Neural crest cell (in vitro differentiated cells): ENCODE measurements at regions not wholly inside any gene's neighbourhood (a gene's known extent, or its start where the extent isn't known, plus 50 kb on each side); places are given as distances from the start of the nearest gene placed in this dataset.

Source experiments
- DNase-seq: peaks from one replicate; pipeline ENCODE4 v3.0.0; 2021; ENCODE audit warnings: low read depth, mixed read lengths, low spot score
- H3K27ac Mint-ChIP-seq: one replicate; pipeline ENCODE4 v1.8.0; 2021; ENCODE audit warnings: mild to moderate bottlenecking, mixed read lengths; ENCODE audit not compliant: unreplicated experiment
- H3K27me3 Mint-ChIP-seq: 2 replicates; pipeline ENCODE4 v1.8.0; 2021; ENCODE audit warnings: low read depth, mild to moderate bottlenecking, mixed read lengths
- H3K36me3 Mint-ChIP-seq: 2 replicates; pipeline ENCODE4 v1.8.0; 2021; ENCODE audit warnings: low read depth, mild to moderate bottlenecking, mixed read lengths
- H3K4me1 Mint-ChIP-seq: 2 replicates; pipeline ENCODE4 v1.8.0; 2021; ENCODE audit warnings: mixed read lengths
- H3K4me3 Mint-ChIP-seq: one replicate; pipeline ENCODE4 v1.8.0; 2021; ENCODE audit warnings: mild to moderate bottlenecking, mixed read lengths
- H3K9me3 Mint-ChIP-seq: 2 replicates; pipeline ENCODE4 v1.8.0; 2021; ENCODE audit warnings: mixed read lengths
- TF ChIP-seq, protein P1 (sequence below): fragments of 200-600 bp; sonication (generic); conservative IDR thresholded peaks from 2 replicates; pipeline ENCODE4 v1.5.0; 2021; ENCODE audit warnings: antibody characterized with exemption, mild to moderate bottlenecking

DNA sequence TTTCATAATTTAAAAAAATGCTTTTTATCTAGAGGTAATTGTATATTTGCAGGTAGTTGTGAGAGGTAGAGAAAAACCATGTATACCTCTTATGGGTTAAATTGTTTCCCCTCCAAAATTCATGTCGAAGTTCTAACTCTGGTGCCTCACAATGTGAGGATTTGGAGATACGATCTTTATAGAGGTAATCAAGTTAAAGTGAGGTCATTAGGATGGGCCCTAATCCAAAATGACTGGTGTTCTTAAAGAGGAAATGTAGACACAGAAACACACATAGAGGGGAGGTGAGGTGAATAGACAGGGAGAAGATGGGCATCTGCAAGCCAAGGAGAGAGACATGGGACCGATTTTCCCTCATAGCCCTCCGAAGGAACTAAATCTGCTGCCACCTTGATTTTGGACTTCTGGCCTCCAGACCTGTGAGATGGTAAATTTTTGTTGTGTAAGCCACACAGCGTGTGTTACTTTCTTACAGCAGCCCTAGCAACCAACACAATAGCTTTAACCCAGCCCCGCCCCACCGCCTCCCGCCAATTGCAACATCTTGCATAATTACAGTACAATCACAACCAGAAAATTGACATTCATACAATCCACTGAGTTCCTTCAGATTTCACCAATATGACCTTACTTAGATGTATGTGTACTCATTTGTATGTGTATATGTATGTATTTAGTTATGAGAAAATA, 208.9 kb downstream of the MIB1 start:
- TF ChIP-seq, protein P1, sequence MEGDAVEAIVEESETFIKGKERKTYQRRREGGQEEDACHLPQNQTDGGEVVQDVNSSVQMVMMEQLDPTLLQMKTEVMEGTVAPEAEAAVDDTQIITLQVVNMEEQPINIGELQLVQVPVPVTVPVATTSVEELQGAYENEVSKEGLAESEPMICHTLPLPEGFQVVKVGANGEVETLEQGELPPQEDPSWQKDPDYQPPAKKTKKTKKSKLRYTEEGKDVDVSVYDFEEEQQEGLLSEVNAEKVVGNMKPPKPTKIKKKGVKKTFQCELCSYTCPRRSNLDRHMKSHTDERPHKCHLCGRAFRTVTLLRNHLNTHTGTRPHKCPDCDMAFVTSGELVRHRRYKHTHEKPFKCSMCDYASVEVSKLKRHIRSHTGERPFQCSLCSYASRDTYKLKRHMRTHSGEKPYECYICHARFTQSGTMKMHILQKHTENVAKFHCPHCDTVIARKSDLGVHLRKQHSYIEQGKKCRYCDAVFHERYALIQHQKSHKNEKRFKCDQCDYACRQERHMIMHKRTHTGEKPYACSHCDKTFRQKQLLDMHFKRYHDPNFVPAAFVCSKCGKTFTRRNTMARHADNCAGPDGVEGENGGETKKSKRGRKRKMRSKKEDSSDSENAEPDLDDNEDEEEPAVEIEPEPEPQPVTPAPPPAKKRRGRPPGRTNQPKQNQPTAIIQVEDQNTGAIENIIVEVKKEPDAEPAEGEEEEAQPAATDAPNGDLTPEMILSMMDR: no peak
- H3K27me3 Mint-ChIP-seq: peaks cover 5% of the 10 kb centered on the region
- H3K9me3 Mint-ChIP-seq: peaks cover 5% of the 10 kb centered on the region
- no peaks in the 10 kb centered on the region for H3K36me3 Mint-ChIP-seq
- no peak for DNase-seq
- H3K4me1 Mint-ChIP-seq: peaks cover 4% of the 10 kb centered on the region
- H3K27ac Mint-ChIP-seq: no peak overlapping the region
- no peak overlapping the region for H3K4me3 Mint-ChIP-seq

- Mint-ChIP-seq H3K27ac (no peak overlapping the region), H3K9me3 (peaks cover 7% of the 10 kb centered on the region), H3K4me1 (peaks cover 8% of the 10 kb centered on the region), H3K36me3 (peaks cover 2% of the 10 kb centered on the region), H3K4me3 (no peak overlapping the region), H3K27me3 (peaks cover 4% of the 10 kb centered on the region)
- TF ChIP-seq, protein P1: peak; percentile 92
- peak; percentile 81 for DNase-seq
Observed at GRCh38 chr18:21955757-21956652, 213.4 kb upstream of the GATA6 start.

DNA sequence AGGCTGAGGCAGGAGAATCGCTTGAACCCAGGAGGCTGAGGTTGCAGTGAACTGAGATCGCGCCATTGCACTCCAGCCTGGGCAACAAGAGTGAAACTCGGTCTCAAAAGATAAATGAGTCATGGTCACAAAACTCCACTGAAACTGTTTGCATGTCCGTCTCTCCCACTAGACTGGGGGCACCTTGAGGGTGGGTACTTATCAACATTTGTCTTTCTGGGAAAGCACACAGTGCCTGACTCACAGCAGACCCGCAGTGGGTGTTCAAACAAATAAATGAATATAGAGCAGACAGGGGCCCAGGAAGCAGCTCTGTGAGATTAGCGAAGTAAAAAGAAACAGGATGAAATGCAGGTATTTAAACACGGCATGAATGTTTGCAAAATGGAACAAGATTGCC, 211.1 kb upstream of the GATA6 start:
- Mint-ChIP-seq H3K27ac (no peak overlapping the region), H3K36me3 (peaks cover 2% of the 10 kb centered on the region), H3K4me3 (no peak overlapping the region), H3K27me3 (peaks cover 9% of the 10 kb centered on the region), H3K4me1 (peaks cover 8% of the 10 kb centered on the region), H3K9me3 (peaks cover 2% of the 10 kb centered on the region)
- DNase-seq: no peak
- TF ChIP-seq, protein P1: no peak

- H3K9me3 Mint-ChIP-seq: peaks cover 2% of the 10 kb centered on the region
- TF ChIP-seq, protein P1: no peak
Observed at GRCh38 chr18:21958707-21959450, 210.5 kb upstream of the GATA6 start.

DNA sequence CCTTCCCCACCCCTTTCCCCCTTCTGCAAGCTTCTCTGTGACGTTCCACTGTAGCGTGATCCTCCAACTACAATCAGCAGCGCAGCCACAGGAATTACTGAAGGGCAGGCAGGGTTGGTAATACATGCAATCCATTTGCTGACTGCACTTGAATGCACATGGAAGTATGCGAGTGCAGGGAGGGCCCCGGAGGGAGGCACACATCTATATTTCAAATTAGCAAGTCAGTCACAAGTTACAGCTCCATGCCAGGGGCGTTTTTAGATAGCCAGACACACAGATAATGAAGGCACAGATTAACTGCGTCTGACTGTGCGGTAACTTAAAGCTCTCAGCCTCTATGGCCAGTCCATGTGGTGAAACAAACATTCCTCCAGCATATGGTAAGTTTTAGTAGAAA, 209.2 kb upstream of the GATA6 start:
- Mint-ChIP-seq H3K9me3 (peaks cover 2% of the 10 kb centered on the region), H3K4me3 (no peak overlapping the region), H3K4me1 (peaks cover 3% of the 10 kb centered on the region), H3K27me3 (peaks cover 9% of the 10 kb centered on the region), H3K27ac (no peak overlapping the region), H3K36me3 (peaks cover 2% of the 10 kb centered on the region)
- TF ChIP-seq, protein P1: no peak
- DNase-seq: no peak

More at GRCh38 chr18:21958707-21959450, 210.5 kb upstream of the GATA6 start:
- Mint-ChIP-seq H3K4me3 (no peak overlapping the region), H3K27ac (no peak overlapping the region), H3K27me3 (peaks cover 9% of the 10 kb centered on the region), H3K4me1 (peaks cover 6% of the 10 kb centered on the region), H3K36me3 (peaks cover 2% of the 10 kb centered on the region)
- DNase-seq: no peak
